Sigmoid colon (tissue), 6 donors: ENCODE measurements at regions not wholly inside any gene's neighbourhood (a gene's known extent, or its start where the extent isn't known, plus 50 kb on each side); places are given as distances from the start of the nearest gene placed in this dataset.

ENCODE experiments used
- DNase-seq: peaks from one replicate; pipeline ENCODE4 v3.0.0-alpha.2; 2019
- H3K27ac ChIP-seq, 4 donors: fragments of 200-600 bp; sonication (generic); one replicate each; pipeline ENCODE4 v1.5.1; 2016 to 2019; ENCODE audit warnings: mild to moderate bottlenecking in 1 of 4
- H3K27me3 ChIP-seq, 3 donors: fragments of 200-600 bp; sonication (generic); one replicate each; pipeline ENCODE4 v1.5.1; 2019; ENCODE audit warnings: mild to moderate bottlenecking in 1 of 3
- H3K36me3 ChIP-seq, 4 donors: fragments of 200-600 bp; sonication (generic); one replicate each; pipeline ENCODE4 v1.5.1; 2016 to 2019
- H3K4me1 ChIP-seq, 4 donors: fragments of 200-600 bp; sonication (generic); one replicate each; pipeline ENCODE4 v1.5.1; 2017 to 2019
- H3K4me3 ChIP-seq, 4 donors: fragments of 200-600 bp; sonication (generic); one replicate each; pipeline ENCODE4 v1.5.1; 2017 to 2019; ENCODE audit warnings: mild to moderate bottlenecking in 2 of 4, moderate library complexity in 1 of 4
- H3K9me3 ChIP-seq, 4 donors: fragments of 200-600 bp in 3 of 4; sonication (generic) in 3 of 4; one replicate each; pipeline versions ENCODE4 v1.5.1 to v1.6.1; 2013 to 2019
- EP300 ChIP-seq, 4 donors: sonication (generic); formaldehyde crosslinking; IDR thresholded peaks; one replicate each; pipeline ENCODE4 v1.6.1; 2017; ENCODE audit warnings: antibody characterized with exemption in 4 of 4
- POLR2A ChIP-seq, 2 donors: fragments of 450-650 bp; IDR thresholded peaks; one replicate each; pipeline ENCODE4 v1.6.1; 2016; ENCODE audit warnings: antibody characterized with exemption in 2 of 2, mild to moderate bottlenecking in 2 of 2, moderate library complexity in 2 of 2
- POLR2AphosphoS5 ChIP-seq, 4 donors: sonication (generic); formaldehyde crosslinking; IDR thresholded peaks; one replicate each; pipeline ENCODE4 v1.6.1; 2017; ENCODE audit warnings: antibody characterized with exemption in 4 of 4
- WGBS, 2 donors: extraction: QIAGEN DNeasy Blood & Tissue Kit; methylation state at CpG; one replicate each; pipeline ENCODE4 v1.1.7; 2013; 5-methylcytosine and 5-hydroxymethylcytosine counted together
- intact Hi-C: fragments of 100-400 bp; cut with DNase I; formaldehyde crosslinking; loops from one replicate; pipeline ENCODE4 v1.15.1; 2023
- TF ChIP-seq, protein P1 (sequence below), 4 experiments: fragments of 450-650 bp in 3 of 4; fragments of 200-600 bp in 1 of 4; IDR thresholded peaks; one replicate each; pipeline ENCODE4 v1.5.1; 2016 to 2019; ENCODE audit warnings: antibody characterized with exemption in 4 of 4, mild to moderate bottlenecking in 3 of 4, moderate library complexity in 2 of 4
- donor health status: healthy with polysubstance abuse.
- donor health status: healthy.

DNA sequence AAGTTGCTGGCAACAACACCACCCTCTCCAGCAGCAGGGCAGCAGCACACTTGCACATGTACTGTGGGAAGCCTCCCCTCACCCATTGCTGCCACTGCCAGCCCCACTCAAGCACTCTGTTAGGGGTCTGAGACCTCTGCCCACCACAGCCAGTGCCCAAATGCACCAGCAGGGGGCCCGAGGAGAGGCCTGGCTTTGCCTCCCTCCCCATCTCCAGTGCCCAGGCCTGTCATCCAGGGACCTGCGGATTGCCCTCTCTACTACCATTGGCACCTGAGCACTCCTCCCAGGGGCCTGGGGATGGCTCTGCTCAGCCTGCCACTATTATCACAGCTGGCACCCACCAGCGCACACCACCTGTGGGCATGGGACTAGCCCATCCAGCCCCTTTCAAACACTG, 175.7 kb downstream of the PMAIP1 start:
- TF ChIP-seq POLR2AphosphoS5 (IDR thresholded peaks at IDR 0.05), result no peak
- no peak for TF ChIP-seq POLR2A (IDR thresholded peaks at IDR 0.05)
- TF ChIP-seq, protein P1, sequence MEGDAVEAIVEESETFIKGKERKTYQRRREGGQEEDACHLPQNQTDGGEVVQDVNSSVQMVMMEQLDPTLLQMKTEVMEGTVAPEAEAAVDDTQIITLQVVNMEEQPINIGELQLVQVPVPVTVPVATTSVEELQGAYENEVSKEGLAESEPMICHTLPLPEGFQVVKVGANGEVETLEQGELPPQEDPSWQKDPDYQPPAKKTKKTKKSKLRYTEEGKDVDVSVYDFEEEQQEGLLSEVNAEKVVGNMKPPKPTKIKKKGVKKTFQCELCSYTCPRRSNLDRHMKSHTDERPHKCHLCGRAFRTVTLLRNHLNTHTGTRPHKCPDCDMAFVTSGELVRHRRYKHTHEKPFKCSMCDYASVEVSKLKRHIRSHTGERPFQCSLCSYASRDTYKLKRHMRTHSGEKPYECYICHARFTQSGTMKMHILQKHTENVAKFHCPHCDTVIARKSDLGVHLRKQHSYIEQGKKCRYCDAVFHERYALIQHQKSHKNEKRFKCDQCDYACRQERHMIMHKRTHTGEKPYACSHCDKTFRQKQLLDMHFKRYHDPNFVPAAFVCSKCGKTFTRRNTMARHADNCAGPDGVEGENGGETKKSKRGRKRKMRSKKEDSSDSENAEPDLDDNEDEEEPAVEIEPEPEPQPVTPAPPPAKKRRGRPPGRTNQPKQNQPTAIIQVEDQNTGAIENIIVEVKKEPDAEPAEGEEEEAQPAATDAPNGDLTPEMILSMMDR (IDR thresholded peaks at IDR 0.05), result no peak
- TF ChIP-seq EP300 (IDR thresholded peaks at IDR 0.05), result no peak
- Histone ChIP-seq H3K27me3 (no peaks in the 10 kb centered on the region), H3K4me1 (no peaks in the 10 kb centered on the region), H3K4me3 (no peak overlapping the region), H3K9me3 (no peaks in the 10 kb centered on the region), H3K36me3 (no peaks in the 10 kb centered on the region), H3K27ac (no peak overlapping the region)
- intact Hi-C loops, result no loop called here
- WGBS, 2 donors, result 82 to 84% methylated on average over 3 of the region's 3 CpGs
- DNase-seq, result no peak

DNA sequence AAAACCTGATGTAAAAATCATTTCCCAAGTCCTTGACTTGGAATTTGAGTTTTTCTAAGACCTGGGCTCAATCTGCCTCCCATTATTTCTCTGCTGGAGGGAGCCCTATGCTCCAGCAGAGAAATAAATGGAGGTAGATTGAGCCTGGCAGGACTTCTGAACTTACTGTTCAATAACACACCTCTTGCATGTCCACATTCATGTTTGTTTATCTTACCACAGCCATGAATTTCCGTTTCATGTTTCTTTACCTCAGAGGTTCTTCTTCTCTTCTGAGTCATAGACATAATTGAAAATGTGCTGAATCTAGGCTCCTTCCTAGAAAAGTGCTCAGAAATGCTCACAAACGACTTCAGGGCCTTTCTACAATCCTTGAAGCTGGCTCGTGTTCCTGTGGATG, 170.8 kb downstream of the PMAIP1 start:
- Histone ChIP-seq H3K4me3 (no peak overlapping the region), H3K9me3 (no peaks in the 10 kb centered on the region), H3K4me1 (no peaks in the 10 kb centered on the region), H3K27ac (no peak overlapping the region), H3K36me3 (no peaks in the 10 kb centered on the region), H3K27me3 (no peaks in the 10 kb centered on the region)
- 51 to 65% methylated on average over 3 of the region's 3 CpGs for WGBS, 2 donors
- intact Hi-C loops, result no loop called here
- no peak for DNase-seq
- TF ChIP-seq, protein P1 (IDR thresholded peaks at IDR 0.05), result no peak
- TF ChIP-seq EP300 (IDR thresholded peaks at IDR 0.05) (no peak), POLR2AphosphoS5 (IDR thresholded peaks at IDR 0.05) (no peak), POLR2A (IDR thresholded peaks at IDR 0.05) (no peak)

DNA sequence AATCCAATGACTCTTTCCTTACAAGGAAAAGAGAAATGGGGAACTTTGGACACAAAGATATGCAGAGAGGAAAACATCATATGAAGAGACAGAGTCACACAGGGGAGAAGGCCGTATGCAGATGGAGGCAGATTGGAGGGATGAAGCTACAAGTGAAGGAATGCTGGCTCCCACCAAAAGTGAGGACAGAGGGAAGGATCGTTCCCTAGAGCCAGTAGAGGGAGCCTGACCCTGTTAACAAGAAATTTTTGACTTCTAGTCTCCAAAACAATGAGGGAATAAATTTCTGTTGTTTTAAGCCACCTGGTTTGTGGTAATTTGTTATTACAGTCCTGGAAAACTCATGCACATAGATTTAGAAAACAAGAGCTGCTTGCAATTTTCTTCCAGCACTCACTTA, 169.3 kb downstream of the PMAIP1 start:
- intact Hi-C loops, result no loop called here
- Histone ChIP-seq H3K27me3 (no peaks in the 10 kb centered on the region), H3K27ac (no peak overlapping the region), H3K36me3 (no peaks in the 10 kb centered on the region), H3K4me3 (no peak overlapping the region), H3K9me3 (no peaks in the 10 kb centered on the region), H3K4me1 (no peaks in the 10 kb centered on the region)
- DNase-seq, result no peak
- 45 to 66% methylated on average over 2 of the region's 2 CpGs for WGBS, 2 donors
- TF ChIP-seq EP300 (IDR thresholded peaks at IDR 0.05), result no peak
- TF ChIP-seq, protein P1 (IDR thresholded peaks at IDR 0.05), result no peak
- no peak for TF ChIP-seq POLR2A (IDR thresholded peaks at IDR 0.05)
- TF ChIP-seq POLR2AphosphoS5 (IDR thresholded peaks at IDR 0.05), result no peak

DNA sequence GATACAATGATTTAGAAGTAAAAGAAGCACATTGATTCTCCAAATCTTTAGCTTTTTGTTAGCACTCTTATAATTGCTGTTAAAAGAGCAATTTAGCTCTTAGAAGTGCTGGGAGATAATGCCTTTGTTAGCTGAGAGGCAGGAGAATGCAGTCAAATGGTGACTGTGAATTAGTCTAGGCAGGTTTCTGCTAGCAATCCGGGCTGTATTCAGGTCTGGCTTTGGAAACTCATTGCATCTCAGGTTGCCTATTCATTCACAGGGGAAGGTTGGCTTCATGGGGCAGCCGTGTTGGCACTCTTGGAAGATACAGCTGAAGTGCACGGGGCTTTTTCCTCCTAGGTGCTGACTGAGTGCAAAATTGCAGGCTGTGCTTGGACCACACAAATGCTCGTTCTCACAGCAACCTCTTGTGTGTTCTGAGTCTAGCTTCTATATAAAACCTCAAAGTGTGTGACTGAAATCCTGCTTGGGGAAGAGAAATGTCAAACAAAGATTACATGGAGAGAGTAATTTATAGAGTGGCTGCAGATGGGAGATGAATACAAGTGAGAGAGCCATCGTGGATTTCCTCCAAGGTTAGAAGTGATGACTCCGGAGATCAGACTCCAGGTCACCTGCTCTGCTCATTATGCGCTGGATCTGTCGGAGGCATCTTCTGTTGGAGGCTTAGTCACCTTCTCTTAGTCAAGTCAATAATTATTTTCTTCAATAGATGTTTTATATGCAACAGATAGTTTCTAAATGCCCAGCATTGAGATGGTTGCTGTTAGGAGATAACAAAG, 167.8 kb downstream of the PMAIP1 start:
- no peak for TF ChIP-seq POLR2AphosphoS5 (IDR thresholded peaks at IDR 0.05)
- TF ChIP-seq EP300 (IDR thresholded peaks at IDR 0.05), result no peak
- TF ChIP-seq, protein P1 (IDR thresholded peaks at IDR 0.05), result no peak
- TF ChIP-seq POLR2A (IDR thresholded peaks at IDR 0.05), result no peak
- 64 to 67% methylated on average over 8 of the region's 8 CpGs for WGBS, 2 donors
- intact Hi-C loops, result no loop called here

More for the DNA sequence above, 167.8 kb downstream of the PMAIP1 start:
- Histone ChIP-seq H3K36me3 (no peaks in the 10 kb centered on the region), H3K9me3 (no peaks in the 10 kb centered on the region), H3K4me1 (no peaks in the 10 kb centered on the region), H3K27me3 (no peaks in the 10 kb centered on the region), H3K4me3 (no peak overlapping the region), H3K27ac (no peak overlapping the region)
- no peak for DNase-seq
